G401.6 (cell line): ENCODE measurements at regions not wholly inside any gene's neighbourhood (a gene's known extent, or its start where the extent isn't known, plus 50 kb on each side); places are given as distances from the start of the nearest gene placed in this dataset.
"Not testable (repeated sequence)": the region's sequence is repeated elsewhere in the genome, so short reads cannot be mapped to it uniquely, and the experiment has no call there.

Source experiments
- FAIRE-seq: peaks from 2 replicates; lab custom pipeline; 2012; peaks lifted over from hg19 to GRCh38; lab: Jason Lieb, UNC

DNA sequence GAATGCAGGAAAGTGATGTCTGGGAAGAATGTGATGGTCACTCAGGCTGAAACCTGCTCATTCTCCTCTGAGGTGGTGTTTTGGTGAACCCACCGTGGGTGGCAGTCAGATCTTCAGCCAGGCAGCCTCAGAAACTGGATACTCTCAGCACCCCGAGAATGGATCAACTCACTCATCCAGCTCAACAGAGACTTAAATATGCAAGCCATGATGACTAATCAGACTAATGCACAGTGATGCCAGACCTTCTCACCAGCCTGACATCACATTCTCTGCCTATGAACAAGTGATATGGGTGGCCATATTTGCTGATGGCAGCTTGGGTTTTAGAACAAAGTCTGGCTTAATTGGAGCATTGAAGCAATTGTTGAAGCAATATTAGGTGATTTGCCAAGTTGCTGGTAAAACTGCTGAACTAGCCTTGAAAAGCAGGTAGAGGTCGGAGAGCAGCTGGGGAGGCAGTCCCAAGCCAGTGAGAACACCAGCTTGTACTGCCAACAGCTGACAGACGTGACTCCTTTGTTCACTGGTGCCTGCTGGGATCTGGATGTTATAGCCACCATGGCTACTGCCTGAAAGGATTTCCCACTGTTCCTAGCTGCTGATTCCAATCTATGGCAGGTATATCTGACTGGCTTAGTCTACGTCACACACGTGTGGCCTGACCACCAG is 608.1 kb downstream of the MID1IP1 start:
- no peak for FAIRE-seq

DNA sequence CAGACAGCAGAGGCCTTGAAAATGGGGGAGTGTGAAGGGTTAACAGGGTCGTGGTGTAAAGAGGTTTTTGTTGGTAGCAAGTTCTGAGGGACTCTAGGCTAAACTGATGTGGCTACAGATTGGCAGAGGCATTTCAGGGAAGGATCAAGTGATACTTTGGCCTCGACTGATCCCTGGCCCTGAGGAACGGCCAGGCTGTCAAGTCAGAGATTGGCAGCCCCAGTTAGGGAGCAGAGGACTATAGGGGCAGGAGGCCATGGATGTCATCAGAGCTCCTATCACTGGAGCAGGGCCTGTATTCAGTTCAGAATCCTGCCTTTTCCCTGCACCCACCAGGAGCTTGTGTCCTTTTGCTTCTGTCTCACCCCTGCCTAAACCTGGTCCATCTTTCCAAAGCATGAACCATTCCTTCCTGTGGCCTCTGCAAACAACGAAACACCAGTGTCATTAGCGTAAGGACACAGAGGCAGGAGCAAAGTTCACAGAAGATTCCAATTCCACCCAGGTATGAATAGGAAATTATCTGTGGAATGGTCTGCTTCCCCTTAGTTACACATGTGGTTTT is 613.1 kb downstream of the MID1IP1 start:
- FAIRE-seq: no peak

DNA sequence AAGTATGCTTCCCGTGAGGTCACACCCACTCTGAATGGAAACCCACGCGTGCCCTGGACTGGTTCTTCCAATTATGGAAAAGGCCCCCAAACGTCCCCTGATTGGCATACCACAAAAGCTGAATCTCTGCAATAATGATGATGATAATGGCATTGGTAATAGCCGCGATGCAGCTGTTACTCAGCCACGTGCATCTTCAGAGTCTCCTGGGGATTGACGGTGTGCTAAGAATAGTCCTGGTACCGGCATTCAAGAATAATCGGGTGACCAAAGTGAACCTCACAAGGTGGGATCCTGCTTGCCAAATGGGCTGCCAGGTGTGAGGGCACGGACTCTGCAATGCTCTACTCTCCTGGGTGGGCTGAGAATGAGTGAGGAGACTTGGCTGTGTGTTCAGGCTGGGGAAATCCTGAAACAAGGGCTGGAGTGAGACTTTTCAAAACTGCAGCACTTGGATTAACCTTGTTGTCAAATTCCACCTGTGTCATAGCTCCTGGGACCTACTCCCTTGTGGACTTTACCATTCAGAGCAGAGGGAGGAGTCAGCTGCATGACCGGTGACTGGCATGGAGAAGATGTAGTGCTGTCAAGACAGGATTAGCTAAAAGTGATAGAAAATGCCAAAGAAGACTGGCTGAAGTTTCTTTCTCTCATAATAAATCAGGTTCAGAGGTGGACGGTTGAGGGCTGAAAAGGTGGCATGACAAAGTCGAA is 615.4 kb downstream of the MID1IP1 start:
- no peak for FAIRE-seq

DNA sequence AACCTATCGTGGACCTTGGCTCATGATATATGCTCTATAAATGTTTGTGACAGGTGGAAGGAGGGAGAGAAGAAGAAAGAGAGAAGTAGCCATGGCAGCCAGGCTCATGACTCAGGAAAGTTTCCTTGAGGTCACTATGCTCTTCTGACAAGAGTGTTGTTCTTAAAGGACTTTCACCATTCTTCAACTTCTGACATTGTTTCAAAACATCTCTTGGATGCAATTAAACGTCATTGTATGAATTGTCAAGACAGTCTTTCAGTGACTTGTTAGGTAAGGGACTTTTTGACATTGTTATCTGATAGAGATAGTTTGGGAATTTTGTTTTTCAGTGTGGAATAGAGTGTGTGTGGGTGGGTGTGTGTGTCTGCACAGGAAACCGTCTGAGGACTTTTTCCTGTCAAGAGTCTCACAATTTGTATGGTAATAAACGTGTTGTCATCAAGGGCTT is 617.0 kb downstream of the MID1IP1 start:
- FAIRE-seq: no peak

DNA sequence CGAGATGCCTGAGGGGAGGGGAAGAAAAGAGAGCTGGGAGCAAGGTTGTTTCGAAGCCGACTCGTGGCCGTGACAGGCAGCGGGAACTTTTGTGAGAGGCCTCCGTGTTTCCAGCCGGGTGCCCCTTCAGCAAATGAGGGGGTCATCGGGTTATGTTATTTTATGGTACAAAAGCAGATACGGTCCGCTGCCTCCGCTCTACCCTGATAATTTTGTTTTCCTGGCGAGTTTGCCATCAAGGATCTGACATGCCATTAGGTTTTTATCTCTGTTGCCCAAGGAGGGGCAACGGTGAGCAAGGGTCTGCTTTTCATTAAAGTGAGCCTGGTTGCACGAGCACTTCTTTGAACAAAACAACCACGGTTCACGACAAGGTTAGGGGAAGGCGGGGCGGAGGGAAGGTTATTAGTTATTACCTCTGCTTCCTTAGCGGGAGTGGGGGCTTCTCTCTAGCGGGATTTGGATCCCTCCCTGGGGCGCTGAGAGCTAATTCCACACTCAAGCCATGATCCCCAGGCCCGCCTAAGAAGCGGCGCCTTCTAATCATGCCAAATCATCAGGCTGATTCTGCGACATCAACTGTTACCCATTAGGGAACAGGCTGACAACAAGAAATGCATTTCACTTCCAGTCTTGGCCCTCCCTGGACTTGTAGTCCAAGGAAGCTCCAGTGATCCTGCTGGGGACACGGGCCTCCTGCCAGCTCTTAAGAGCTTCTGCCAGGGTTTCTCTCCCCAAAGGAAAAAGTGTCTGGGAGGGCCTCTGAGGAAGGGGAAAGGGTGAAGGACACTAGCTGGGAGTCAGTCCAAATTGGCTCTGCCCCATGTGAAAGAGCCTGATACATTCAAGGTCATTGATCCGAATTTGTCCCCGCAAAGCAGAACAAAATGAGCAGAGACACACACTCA is 617.7 kb downstream of the MID1IP1 start:
- no peak for FAIRE-seq

DNA sequence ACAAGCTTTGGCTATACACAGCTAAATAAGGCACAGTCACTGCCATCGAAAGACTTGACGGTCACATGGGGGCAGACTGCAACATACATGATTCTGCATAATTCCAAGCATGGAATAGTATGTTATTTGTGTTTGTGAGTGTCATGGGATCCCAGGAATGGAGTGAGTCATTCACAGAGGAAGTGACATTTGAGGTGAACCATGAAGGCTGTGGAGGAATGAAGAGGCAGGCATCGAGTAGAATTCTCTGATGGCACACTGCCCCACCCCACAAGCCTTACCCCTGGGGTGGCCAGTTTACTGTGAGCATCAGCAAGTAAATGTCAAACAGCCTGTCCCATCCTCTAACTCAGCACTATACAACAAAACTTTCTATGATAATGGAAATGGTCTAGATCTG is 619.7 kb downstream of the MID1IP1 start:
- FAIRE-seq: no peak

DNA sequence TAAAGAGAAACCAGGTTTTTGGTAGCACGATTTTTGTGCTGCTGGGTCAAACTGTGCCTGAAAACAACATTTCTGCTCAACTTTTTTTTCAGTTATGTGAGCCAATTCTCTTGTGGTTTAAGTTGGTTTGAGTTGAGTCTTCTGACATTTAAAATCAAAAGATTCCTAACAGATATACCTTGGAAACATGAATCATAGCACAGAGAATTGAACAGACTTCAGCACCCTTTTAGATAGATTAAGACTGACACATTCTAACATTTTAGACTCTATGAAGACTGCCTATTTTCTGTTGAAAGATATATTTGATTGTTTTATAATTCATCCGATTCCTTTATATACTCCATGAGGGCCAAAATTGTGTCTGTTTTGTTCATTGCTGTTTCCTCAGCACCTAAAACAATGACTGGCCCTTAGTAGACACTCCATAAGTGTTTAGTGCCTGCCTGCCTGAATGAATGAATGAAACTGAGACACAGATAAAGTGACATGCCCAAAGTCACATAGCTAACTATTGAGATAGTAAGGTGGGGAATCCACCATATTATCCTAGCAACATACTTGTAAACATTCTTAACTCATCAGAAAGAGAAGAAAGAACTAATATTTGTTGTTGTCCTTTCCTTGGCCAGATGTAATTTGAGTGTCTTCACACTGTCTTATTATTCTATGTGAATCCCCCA is 624.0 kb downstream of the MID1IP1 start:
- no peak for FAIRE-seq

DNA sequence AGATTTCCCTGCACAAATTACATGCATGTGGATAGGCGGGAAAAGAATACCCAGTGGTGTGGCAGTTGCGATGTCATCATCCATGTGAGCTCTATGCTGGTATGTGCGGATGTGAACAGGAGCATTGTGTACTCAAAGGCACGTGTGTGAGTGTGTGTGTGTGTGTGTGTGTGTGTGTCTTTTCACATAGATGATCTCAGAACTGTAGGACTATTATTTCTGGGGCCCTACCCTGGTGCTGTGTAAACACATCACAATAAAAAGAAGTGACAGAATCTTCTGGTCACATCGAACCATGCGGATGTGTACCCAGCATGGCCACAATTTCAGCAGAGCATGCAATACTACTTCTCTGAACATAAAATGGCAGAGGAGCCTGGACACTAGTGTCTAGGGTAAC is 624.8 kb downstream of the MID1IP1 start:
- FAIRE-seq: no peak

DNA sequence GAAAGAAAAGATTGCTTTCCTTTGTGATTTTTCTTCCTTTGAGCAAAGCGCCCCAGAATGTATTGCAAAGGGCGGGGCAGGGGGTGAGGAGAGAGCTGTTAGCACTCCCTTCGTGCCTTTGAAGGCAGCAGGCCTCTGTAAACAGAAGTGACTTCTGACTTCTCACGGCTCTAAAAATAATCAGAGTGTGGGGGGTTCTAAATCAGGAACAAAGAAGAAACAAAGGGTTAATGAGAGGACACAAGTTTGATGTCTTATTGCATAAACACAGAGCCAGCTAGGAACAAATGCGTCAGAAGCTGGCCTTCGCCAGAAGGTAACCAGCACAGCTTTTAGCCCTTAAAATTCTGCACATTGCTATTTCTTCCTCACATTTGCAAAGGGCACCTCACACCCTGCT is 626.2 kb downstream of the MID1IP1 start:
- FAIRE-seq: no peak

DNA sequence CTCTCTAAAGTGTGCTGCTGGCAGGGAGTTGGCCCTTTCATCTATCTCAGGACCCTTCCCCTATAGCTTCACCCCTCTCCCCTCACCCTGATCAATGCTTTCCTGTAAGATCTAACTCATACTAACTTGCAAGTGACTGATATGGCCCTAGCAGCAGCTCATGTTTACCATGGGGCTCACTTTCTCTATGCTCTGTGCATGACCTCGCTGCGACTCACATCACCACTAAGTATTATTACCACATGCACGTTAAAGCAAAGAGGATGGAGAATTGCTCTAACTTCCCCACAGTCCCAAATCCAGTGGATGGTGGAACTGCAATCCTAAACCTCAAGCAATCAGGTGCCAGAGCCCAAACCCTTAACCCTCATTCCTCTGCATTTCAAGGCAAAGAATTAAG is 626.6 kb downstream of the MID1IP1 start:
- FAIRE-seq: no peak

DNA sequence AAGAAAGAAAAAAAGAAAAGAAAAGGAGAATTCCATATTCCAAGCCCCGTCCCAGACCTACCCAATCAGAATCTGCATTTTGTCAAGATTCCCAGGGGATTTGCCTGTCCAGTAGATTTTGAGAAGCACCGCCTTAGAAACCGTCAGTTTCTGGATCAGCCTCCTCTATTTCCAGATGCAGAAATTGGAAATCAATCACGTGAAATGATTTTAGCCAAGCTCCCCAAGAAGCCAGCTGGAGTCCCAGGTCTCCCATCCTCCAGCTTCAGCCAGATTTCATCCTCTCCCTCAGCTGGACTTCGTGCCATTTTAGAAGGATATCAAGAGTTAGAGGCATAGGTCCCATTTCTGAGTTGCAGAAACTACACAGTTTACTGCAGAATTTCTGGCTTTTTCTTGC is 629.3 kb downstream of the MID1IP1 start:
- no peak for FAIRE-seq

DNA sequence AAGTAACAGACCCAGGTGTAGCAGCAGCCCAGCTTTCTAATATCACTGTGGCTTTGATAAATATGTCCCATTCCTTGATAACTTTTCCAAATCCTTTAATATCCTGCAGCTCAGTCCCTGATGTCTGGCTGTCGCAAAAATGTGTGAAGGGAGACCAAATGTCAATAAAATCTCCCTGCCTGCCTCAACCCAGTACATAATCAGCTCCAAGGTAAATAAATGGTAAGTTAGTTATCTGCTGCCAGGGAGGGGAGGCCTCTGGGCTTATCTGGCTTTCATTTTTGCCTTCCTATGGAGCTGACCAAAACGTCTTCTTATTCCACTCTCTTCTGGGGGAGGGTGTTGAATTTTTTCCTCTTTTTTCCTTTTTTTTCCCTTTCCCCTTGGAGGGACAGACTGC is 630.6 kb downstream of the MID1IP1 start:
- no peak for FAIRE-seq

DNA sequence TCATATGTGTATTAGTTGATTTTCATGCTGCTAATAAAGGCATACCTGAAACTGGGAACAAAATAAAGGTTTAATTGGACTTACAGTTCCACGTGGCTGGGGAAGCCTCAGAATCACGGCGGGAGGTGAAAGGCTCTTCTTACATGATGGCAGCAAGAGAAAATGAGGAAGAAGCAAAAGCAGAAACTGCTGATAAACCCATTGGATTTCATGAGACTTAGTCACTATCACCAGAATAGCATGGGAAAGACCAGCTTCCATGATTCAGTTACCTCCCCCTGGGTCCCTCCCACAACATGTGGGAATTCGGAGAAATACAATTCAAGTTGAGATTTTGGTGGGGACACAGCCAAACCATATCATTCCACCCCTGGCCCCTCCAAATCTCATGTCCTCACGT is 633.4 kb downstream of the MID1IP1 start:
- FAIRE-seq: not testable (repeated sequence)

DNA sequence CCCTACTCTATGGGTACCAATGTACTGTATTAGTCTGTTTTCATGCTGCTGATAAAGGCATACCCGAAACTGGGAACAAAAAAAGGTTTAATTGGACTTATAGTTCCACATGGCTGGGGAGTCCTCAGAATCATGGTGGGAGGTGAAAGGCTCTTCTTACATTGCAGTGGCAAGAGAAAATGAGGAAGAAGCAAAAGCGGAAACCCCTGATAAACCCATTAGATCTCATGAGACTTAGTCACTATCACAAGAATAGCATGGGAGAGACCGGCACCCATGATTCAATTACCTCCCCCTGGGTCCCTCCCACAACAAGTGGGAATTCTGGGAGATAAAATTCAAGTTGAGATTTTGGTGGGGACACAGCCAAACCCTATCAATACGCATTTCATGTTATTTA is 635.3 kb downstream of the MID1IP1 start:
- FAIRE-seq: not testable (repeated sequence)

DNA sequence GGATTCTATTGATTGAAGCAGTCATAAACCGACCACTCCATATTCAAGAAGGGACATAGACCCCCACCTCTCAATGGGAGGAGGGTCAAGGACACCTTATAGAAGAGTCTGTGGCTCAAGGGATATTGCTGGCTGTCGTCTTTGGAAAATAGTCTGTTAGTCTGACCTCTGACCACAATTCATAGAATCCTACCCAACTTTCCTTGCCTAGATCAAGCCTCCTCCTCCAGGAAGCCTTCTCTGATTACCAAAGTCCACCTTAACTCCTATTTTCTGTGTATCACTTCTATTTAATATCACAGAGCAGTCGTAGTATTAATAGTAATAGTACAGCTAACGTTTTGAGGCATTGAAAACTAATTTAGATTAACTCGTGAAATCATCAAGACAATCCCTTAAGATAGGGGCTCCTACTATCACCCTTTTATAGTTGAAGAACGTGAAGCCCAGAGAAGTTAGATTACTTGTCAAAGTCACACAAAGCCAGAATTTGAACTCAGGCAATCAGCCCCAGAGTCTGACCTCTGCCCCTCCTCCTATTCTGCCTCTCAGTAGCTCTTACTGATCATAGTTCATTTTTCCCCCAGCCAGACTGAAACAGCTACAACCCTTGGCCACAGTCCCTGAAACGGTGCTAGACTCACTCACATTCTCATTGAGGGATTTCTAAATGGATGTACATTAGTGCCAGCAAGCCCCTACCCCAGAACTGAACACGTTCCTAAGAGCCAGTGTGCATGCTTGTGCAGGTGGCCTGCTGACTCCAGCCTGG is 636.6 kb downstream of the MID1IP1 start:
- no peak for FAIRE-seq

DNA sequence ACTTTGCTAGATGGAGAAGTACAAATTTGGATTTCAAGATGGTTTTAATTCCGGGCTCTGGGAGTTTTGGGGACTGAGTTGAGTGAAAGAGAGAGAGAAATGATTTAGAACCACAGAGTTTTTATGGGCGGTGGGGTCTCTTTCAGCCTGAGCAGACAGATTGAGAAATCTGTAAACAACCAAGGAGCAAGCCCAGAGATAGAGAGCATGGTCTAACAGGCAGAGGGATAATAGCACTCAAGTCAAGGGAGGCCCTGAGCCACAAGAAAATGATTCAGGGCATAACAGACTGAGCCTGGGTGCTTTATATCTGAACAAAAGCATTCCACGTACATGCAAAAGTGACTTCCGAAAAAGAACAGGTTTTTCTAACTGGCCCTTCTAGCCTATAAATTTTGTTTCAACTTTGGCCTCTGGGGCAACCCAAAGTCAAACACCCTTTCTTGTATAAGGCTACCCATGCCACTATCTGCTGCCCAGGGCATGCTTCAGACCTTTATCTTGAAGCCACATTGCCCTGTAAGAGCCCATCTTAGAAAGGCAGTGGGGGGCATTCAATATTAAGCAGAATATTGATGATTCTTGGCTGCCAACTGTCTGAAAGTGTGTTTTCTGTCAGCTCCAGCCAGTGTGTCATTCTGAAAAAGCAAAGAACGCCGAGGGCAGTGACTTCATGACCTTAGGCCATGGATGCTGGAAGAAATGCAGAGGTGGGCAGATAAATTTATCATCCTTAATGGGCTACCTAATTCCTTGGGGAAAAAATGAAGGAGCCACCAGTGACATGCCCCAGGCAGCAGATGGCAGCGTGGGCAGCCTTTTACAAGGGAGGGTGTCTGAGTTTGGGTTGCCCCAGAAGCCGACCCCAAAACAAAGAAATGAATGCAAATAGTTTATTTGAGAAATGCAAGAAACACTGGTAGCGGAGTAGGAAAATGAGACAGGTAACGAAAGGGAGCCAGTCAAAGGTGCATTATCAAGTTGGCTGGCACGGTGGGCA is 637.6 kb downstream of the MID1IP1 start:
- FAIRE-seq: no peak

DNA sequence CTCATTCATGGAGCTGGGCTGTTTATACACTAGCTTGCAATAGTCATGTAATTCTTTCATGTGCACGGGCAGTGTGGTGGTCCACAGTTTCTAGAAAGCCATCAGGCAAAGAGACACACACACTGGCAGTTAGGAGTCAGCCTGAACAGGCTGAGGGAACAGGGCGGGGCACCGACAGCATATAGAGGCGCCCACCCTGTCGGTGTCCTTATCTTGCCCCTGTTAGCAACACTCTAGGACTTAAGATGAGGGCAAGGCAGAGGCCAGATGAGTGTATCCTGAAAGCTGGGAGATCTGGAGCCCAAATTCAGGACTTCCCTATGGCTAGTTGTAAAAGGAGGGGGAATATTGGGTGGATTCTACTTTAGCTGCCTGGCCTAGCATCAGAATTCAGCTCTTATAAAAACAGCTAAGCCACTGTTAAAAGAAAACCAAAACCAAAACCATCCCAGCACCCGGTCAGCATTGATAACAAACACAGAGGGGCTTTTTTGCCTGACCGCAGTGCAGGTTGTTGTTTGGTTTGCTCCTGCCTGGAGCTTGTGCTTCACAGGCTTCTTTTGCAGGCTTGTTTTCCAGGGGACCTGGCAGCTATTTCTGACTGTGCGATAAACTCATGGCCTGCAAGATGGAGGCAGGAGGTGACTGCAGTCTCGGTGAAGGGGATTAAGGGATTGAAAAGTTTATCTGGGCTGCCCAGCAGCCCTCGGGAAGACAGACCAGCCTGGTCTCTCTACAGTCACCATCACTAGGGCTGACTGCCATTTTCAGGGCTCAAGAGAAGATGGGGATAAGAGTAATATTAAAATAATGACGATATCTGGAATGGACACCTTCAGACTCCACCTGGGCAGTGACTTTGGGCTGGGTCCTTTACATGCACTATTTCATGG is 638.9 kb downstream of the MID1IP1 start:
- no peak for FAIRE-seq

DNA sequence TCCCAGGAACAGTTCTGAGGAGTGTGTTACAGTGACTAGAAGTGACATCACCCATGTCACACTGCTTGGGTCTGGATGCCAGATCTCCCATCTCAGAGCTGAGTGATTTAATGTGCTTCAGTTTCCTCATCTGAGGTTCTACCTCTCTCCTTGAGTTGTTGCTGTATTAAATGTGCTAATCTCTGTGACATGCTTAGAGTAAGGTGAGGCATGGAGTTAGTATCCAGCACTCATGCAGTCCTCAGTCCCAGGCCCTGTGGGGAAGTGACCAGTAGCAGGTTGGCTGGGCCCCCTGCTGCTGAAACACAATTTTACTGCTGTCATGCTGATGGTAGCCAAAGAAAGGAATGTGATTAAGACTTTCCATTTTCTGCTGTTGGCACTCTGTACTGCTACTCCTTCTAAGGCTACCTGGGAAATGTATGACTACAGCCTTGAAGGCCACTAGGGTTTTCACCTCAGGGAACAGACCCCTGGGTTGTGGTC is 639.6 kb downstream of the MID1IP1 start:
- no peak for FAIRE-seq

DNA sequence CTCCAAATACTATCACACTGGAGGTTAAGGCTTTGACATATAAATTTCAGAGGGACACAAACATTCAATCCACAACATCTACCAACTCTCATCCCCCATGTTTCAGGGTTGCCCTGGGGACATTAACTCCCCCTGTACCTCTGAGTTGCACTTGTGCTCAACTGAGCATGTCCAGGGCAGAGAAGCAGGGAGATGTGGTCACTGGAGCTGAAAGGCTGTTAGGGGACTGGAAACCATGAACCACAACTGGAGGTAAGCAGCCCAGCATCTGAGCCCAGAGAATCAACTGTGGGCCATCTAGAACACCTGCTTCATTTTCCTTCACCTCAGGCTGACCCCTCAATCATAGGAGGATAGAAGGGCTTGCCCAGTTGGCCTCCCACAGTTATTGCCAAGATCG is 641.1 kb downstream of the MID1IP1 start:
- no peak for FAIRE-seq
